Mesothelial cell of epicardium (in vitro differentiated cells): ENCODE measurements at regions not wholly inside any gene's neighbourhood (a gene's known extent, or its start where the extent isn't known, plus 50 kb on each side); places are given as distances from the start of the nearest gene placed in this dataset.

ENCODE experiments used
- DNase-seq, 2 experiments: peaks; one replicate each; pipeline ENCODE4 v3.0.0; 2021; ENCODE audit warnings: low spot score in 2 of 2; ENCODE audit not compliant: unreplicated experiment in 2 of 2
- H3K27ac Mint-ChIP-seq: 2 replicates; pipeline ENCODE4 v1.8.0; 2021; ENCODE audit warnings: mixed read lengths
- H3K27me3 Mint-ChIP-seq: 2 replicates; pipeline ENCODE4 v1.8.0; 2021; ENCODE audit warnings: low read depth, mixed read lengths
- H3K36me3 Mint-ChIP-seq: 2 replicates; pipeline ENCODE4 v1.8.0; 2021; ENCODE audit warnings: mixed read lengths
- H3K4me1 Mint-ChIP-seq: 2 replicates; pipeline ENCODE4 v1.8.0; 2021; ENCODE audit warnings: mixed read lengths
- H3K4me3 Mint-ChIP-seq: 2 replicates; pipeline ENCODE4 v1.8.0; 2021; ENCODE audit warnings: mild to moderate bottlenecking, moderate library complexity, mixed read lengths
- H3K9me3 Mint-ChIP-seq: 2 replicates; pipeline ENCODE4 v1.8.0; 2021; ENCODE audit warnings: mixed read lengths
- TF ChIP-seq, protein P1 (sequence below): fragments of 200-600 bp; sonication (generic); IDR thresholded peaks from one replicate; pipeline ENCODE4 v1.5.0; 2021; ENCODE audit warnings: antibody characterized with exemption; ENCODE audit not compliant: unreplicated experiment

DNA sequence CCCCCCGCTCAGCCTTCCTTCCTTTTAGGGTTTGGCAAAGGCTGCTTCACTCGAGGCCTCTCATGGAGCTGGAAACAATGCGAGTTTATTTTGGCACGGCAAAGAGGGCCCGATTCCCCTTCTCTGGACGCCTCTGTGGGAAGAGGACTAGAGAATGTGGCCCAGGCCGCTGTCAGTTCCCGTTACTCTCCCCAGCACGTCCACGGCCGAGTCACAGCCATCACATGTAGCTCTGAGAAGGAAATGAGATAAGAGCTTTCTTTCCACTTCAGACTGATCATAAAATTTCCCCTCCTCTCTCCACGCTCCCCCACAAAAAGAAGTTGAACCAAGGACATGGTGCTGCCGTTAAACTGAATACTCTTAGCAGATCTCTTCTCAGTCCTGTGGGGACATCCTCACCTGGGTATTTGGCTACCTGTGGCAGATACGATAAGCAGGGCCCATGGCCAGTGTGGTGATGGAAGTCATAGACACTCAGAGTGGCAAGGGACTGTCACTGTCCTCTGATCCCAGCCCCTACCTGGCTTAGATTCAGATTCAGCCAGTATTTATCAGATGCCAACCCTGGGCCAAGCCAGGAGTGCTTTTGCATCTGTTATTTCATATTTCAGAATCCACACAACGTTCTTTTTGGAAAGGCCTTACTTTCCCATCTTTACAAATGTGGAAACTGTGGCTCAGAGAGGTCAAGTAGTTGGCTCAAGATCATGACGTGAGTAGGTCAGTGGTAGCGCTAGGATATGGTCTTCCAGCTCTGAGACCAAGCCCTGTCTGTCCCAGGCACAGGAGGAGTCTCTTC is 101.2 kb downstream of the MCFD2 start:
- Mint-ChIP-seq H3K9me3 (peaks cover 7% of the 10 kb centered on the region), H3K4me3 (no peak overlapping the region), H3K27ac (peak overlapping the region; percentile 77), H3K36me3 (peaks cover 5% of the 10 kb centered on the region), H3K4me1 (peaks cover 50% of the 10 kb centered on the region), H3K27me3 (peaks cover 6% of the 10 kb centered on the region)
- no peak for DNase-seq
- TF ChIP-seq, protein P1, sequence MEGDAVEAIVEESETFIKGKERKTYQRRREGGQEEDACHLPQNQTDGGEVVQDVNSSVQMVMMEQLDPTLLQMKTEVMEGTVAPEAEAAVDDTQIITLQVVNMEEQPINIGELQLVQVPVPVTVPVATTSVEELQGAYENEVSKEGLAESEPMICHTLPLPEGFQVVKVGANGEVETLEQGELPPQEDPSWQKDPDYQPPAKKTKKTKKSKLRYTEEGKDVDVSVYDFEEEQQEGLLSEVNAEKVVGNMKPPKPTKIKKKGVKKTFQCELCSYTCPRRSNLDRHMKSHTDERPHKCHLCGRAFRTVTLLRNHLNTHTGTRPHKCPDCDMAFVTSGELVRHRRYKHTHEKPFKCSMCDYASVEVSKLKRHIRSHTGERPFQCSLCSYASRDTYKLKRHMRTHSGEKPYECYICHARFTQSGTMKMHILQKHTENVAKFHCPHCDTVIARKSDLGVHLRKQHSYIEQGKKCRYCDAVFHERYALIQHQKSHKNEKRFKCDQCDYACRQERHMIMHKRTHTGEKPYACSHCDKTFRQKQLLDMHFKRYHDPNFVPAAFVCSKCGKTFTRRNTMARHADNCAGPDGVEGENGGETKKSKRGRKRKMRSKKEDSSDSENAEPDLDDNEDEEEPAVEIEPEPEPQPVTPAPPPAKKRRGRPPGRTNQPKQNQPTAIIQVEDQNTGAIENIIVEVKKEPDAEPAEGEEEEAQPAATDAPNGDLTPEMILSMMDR, result no peak

DNA sequence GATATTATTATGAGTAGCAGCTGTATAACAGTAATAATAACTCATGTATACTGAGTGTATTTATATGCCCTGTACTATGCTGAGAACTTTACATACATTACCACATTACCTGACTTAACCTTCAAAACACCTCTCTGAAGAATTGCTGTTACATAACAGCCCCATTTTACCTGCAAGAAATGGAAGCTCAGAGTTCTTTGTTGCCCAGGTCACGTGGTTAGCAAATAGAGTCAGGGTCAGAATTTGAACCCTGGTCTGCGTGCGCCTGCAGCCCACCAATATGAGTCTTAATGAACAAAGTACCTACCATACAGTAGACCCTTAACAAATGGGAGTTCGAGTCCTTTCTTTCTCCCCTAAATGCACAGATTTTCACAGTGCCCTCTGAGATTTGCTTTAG is 101.9 kb downstream of the MCFD2 start:
- TF ChIP-seq, protein P1, result no peak
- peaks cover 13% of the 10 kb centered on the region for H3K27me3 Mint-ChIP-seq
- H3K36me3 Mint-ChIP-seq, result peaks cover 11% of the 10 kb centered on the region
- no peak overlapping the region for H3K4me3 Mint-ChIP-seq
- peaks cover 50% of the 10 kb centered on the region for H3K4me1 Mint-ChIP-seq
- H3K27ac Mint-ChIP-seq, result peak overlapping the region; percentile 77
- no peak for DNase-seq
- H3K9me3 Mint-ChIP-seq, result peaks cover 14% of the 10 kb centered on the region

DNA sequence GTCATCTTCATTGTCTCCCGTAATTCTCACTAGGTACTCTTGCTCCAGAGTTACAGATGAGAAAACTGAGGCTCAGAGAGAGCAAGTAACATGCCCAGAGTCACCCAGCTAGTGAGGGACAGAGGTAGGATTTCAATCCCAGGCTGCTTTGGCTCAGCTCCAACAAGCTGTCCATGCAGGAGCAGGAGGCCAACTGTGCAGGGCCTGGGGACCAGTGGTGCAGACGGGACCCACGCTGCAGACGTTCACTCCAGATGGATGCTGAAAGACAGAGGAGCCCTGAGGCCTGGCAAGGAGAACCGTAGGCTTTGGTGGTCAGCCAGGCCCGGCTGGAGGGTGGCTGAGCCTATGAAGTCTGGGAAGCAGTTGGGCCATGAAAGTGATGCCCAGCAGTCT is 102.6 kb downstream of the MCFD2 start:
- Mint-ChIP-seq H3K27me3 (peaks cover 10% of the 10 kb centered on the region), H3K9me3 (peaks cover 16% of the 10 kb centered on the region), H3K4me1 (peaks cover 48% of the 10 kb centered on the region), H3K36me3 (peaks cover 13% of the 10 kb centered on the region), H3K4me3 (no peak overlapping the region), H3K27ac (peak overlapping the region; percentile 89)
- TF ChIP-seq, protein P1, result no peak
- DNase-seq, result peak in 1 of 2 experiments; percentile 58
